Vagina (tissue), 2 donors: ENCODE measurements at regions not wholly inside any gene's neighbourhood (a gene's known extent, or its start where the extent isn't known, plus 50 kb on each side); places are given as distances from the start of the nearest gene placed in this dataset.
"Not testable (repeated sequence)": the region's sequence is repeated elsewhere in the genome, so short reads cannot be mapped to it uniquely, and the experiment has no call there.

Experiments used
- DNase-seq, 2 donors: peaks; one replicate each; pipeline ENCODE4 v3.0.0-alpha.2; 2017; ENCODE audit errors: extremely low spot score in 2 of 2
- H3K27ac ChIP-seq: fragments of 200-600 bp; sonication (generic); one replicate; pipeline ENCODE4 v1.5.1; 2019
- H3K27me3 ChIP-seq: fragments of 200-600 bp; sonication (generic); one replicate; pipeline ENCODE4 v1.5.1; 2019
- H3K36me3 ChIP-seq, 2 donors: fragments of 200-600 bp; sonication (generic); one replicate each; pipeline ENCODE4 v1.5.1; 2017 to 2019
- H3K4me1 ChIP-seq: fragments of 200-600 bp; sonication (generic); one replicate; pipeline ENCODE4 v1.5.1; 2019
- H3K4me3 ChIP-seq, 2 donors: fragments of 200-600 bp; sonication (generic); 1 replicate in 1 of 2; 2 replicates in 1 of 2; pipeline ENCODE4 v1.5.1; 2016 to 2019
- H3K9me3 ChIP-seq: fragments of 200-600 bp; sonication (generic); one replicate; pipeline ENCODE4 v1.5.1; 2019
- CTCF ChIP-seq, 3 experiments: fragments of 450-650 bp in 2 of 3; fragments of 200-600 bp in 1 of 3; sonication (generic) in 1 of 3; IDR thresholded peaks; one replicate each; pipeline ENCODE4 v1.5.1; 2017 to 2019; ENCODE audit warnings: antibody characterized with exemption in 3 of 3, mild to moderate bottlenecking in 2 of 3, moderate library complexity in 2 of 3
- POLR2A ChIP-seq, 2 donors: fragments of 450-650 bp; IDR thresholded peaks; one replicate each; pipeline ENCODE4 v1.6.1; 2017; ENCODE audit warnings: antibody characterized with exemption in 2 of 2, mild to moderate bottlenecking in 2 of 2, moderate library complexity in 2 of 2
- POLR2AphosphoS5 ChIP-seq, 2 donors: sonication (generic); formaldehyde crosslinking; IDR thresholded peaks; one replicate each; pipeline ENCODE4 v1.9.0; 2017; ENCODE audit warnings: antibody characterized with exemption in 2 of 2, mild to moderate bottlenecking in 2 of 2, low read depth in 1 of 2; ENCODE audit not compliant: insufficient read depth in 1 of 2
- intact Hi-C: fragments of 100-400 bp; cut with DNase I; formaldehyde crosslinking; loops from one replicate; pipeline ENCODE4 v1.15.1; 2023

DNA sequence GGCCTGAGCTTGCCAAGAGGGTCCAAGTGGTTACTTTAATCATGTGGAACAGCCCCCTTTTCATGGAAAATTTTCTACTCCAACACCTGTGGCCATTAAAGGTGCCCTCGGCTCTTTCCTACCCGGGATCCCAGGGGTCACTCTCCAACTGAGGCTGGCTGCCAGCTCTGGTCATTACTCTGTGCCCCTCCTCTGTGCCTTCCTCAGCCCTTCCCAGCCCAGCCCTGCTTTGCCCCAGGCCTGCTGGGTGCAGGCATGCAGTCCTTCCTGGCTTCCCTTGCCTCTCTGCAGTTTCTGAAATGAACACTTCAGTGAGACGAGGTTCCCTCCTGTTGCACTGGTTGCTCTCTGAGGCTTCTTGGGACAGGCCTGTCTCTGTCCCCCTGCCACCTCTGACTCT lies 951.1 kb upstream of the ZNF722 start:
- DNase-seq: no peak
- Histone ChIP-seq H3K36me3 (no peaks in the 10 kb centered on the region), H3K27me3 (no peaks in the 10 kb centered on the region), H3K27ac (no peak overlapping the region), H3K4me1 (no peaks in the 10 kb centered on the region), H3K4me3 (no peak overlapping the region), H3K9me3 (no peaks in the 10 kb centered on the region)
- no peak for TF ChIP-seq POLR2AphosphoS5 (IDR thresholded peaks at IDR 0.05; ENCODE audit: insufficient read depth in 1 of 2, low read depth in 1 of 2)
- TF ChIP-seq POLR2A (IDR thresholded peaks at IDR 0.05): no peak
- no peak for TF ChIP-seq CTCF (IDR thresholded peaks at IDR 0.05)
- intact Hi-C loops: no loop called here

DNA sequence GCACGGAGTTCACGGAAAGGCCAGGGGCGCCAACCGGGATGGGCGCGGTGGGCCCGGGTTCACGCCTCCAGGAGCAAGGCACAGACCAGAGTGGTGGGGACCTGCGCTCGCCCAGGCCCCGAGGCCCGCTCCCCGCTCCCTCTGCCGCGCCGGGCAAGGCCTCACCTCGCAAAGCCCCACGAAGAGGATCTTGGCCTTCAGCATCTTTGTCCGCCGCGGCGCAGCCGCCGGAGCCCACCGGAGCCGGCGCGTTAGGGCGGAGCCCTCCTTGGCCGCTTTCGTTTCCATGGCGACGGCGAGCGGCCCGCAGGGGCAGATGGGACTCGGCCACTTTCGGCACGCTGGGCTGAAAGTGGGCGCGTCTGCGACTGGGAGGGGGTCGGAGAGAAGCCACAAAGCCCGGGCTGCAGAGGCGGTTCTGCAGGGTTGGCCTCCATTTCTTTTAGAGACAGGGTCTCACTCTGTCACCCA lies 944.4 kb upstream of the ZNF722 start:
- no peak overlapping the region for H3K4me3 ChIP-seq
- no peaks in the 10 kb centered on the region for H3K27me3 ChIP-seq
- no peaks in the 10 kb centered on the region for H3K36me3 ChIP-seq
- H3K9me3 ChIP-seq: no peaks in the 10 kb centered on the region
- no peak for TF ChIP-seq CTCF (IDR thresholded peaks at IDR 0.05)
- TF ChIP-seq POLR2AphosphoS5 (IDR thresholded peaks at IDR 0.05; ENCODE audit: insufficient read depth in 1 of 2, low read depth in 1 of 2): no peak
- no peak for TF ChIP-seq POLR2A (IDR thresholded peaks at IDR 0.05)
- DNase-seq: no peak
- no peak overlapping the region for H3K27ac ChIP-seq
- no peaks in the 10 kb centered on the region for H3K4me1 ChIP-seq
- intact Hi-C loops: no loop called here

DNA sequence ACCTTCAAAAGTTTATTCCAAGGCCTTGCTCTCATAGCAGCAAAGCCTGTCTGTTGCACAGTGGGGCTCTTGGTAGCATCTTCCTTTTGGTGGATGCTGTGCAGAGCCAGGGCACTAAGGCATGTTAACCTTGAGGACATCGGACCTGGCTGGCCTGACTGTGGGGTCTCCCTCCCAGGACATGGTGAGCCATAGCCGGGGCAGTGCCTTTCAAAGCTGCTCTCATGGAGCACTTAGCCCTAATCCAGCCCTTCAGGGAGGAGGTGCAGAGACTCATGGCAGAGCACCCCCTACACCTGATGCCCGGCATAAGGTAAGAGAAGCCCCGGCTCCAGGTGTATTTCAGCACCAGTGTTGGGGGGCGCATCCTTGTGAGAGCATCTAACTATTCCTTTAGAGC lies 941.4 kb upstream of the ZNF722 start:
- Histone ChIP-seq H3K9me3 (no peaks in the 10 kb centered on the region), H3K36me3 (no peaks in the 10 kb centered on the region), H3K4me1 (no peaks in the 10 kb centered on the region), H3K27ac (no peak overlapping the region), H3K4me3 (no peak overlapping the region), H3K27me3 (no peaks in the 10 kb centered on the region)
- DNase-seq: no peak
- intact Hi-C loops: no loop called here
- no peak for TF ChIP-seq CTCF (IDR thresholded peaks at IDR 0.05)
- no peak for TF ChIP-seq POLR2AphosphoS5 (IDR thresholded peaks at IDR 0.05; ENCODE audit: insufficient read depth in 1 of 2, low read depth in 1 of 2)
- TF ChIP-seq POLR2A (IDR thresholded peaks at IDR 0.05): no peak

DNA sequence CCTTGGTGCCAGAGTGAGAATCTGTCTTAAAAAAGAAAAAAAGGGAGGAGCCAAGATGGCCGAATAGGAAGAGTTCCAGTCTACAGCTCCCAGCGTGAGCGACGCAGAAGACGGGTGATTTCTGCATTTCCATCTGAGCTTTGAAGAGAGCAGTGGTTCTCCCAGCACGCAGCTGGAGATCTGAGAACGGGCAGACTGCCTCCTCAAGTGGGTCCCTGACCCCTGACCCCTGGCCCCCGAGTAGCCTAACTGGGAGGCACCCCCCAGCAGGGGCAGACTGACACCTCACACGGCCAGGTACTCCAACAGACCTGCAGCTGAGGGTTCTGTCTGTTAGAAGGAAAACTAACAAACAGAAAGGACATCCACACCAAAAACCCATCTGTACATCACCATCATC lies 937.9 kb upstream of the ZNF722 start:
- H3K4me3 ChIP-seq, H3K27me3 ChIP-seq, H3K27ac ChIP-seq, intact Hi-C loops, H3K9me3 ChIP-seq, H3K4me1 ChIP-seq, H3K36me3 ChIP-seq, DNase-seq: not testable (repeated sequence)

DNA sequence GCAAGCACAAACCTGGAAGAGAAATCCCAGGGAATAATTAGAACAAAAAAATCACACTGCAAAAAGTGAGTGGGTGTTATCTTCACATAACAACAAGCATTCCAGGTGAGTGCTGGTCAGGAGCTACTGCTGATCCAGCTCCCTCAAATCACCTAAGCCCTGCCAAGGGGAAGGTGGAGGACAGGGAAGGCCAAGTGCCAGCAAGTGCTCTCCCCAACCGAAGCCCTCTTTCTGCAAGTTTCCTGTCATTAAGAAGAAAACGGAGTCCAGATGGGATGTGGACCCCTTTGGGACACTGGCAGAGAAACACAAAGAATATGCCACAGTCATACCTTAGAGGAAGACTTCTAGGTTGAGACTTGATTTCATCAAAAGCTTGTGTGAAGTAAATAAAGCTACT lies 933.0 kb upstream of the ZNF722 start:
- Histone ChIP-seq H3K27me3 (no peaks in the 10 kb centered on the region), H3K4me3 (no peak overlapping the region), H3K27ac (no peak overlapping the region), H3K36me3 (no peaks in the 10 kb centered on the region), H3K4me1 (no peaks in the 10 kb centered on the region), H3K9me3 (no peaks in the 10 kb centered on the region)
- no peak for TF ChIP-seq POLR2AphosphoS5 (IDR thresholded peaks at IDR 0.05; ENCODE audit: insufficient read depth in 1 of 2, low read depth in 1 of 2)
- no peak for TF ChIP-seq CTCF (IDR thresholded peaks at IDR 0.05)
- TF ChIP-seq POLR2A (IDR thresholded peaks at IDR 0.05): no peak
- peak; percentile 22 to 71 for DNase-seq
- intact Hi-C loops: no loop called here

DNA sequence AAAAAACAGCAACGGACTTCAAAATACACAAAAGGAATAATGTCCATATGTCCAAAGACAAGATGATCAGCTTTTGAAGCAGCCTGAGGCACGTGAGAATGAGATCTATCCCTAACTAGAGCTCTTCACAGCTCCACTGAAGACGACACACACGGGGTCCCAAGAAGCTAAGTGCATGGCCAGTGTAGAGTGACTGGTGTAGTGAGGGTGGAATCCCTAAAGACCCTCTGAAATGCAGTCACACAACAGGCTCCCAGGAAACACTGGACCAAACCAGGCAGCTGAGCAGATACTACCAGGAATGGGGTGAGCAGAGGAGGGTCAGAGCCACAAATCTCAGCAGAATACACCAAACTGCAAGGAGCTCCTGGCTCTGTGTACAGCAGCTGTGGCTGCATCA lies 932.4 kb upstream of the ZNF722 start:
- H3K4me1 ChIP-seq, intact Hi-C loops, H3K9me3 ChIP-seq, H3K36me3 ChIP-seq, H3K4me3 ChIP-seq, H3K27me3 ChIP-seq, H3K27ac ChIP-seq: not testable (repeated sequence)
- DNase-seq: peak; percentile 25 to 67
